GM21737 (cell line): ENCODE measurements at regions not wholly inside any gene's neighbourhood (a gene's known extent, or its start where the extent isn't known, plus 50 kb on each side); places are given as distances from the start of the nearest gene placed in this dataset.
"Not testable (repeated sequence)": the region's sequence is repeated elsewhere in the genome, so short reads cannot be mapped to it uniquely, and the experiment has no call there.

Experiments
- ATAC-seq: cut with Tn5 transposase; IDR thresholded peaks from one replicate; pipeline ENCODE4 v1.9.1; 2021; ENCODE audit warnings: mild to moderate bottlenecking, moderate library complexity; ENCODE audit not compliant: unreplicated experiment

DNA sequence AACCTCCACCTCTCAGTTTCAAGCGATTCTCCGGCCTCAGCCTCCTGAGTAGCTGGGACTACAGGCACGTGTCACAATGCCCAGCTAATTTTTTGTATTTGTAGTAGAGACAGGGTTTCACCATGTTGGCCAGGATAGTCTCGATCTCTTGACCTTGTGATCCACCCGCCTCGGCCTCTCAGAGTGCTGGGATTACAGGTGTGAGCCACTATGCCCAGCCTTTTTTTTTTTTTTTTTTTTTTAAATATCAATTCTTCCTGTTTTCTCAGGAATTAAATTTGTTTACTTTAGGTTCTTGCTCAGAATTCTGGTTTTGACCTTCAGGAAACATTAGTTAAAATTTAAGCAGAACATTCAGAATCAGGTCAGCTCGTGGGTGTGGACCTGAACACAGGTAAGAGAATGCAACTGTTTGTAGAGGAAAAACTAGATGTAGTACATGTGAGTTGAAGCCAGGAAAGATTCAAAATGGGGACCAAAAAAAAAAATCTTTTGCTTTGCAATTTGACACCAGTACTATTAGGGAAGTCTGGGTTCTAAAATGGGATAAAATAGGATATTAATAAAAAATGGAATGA lies 65.5 kb upstream of the ERV3-1 start:
- not testable (repeated sequence) for ATAC-seq

- ATAC-seq, result not testable (repeated sequence)
Observed at GRCh38 chr7:65069476-65069875, 63.0 kb upstream of the ERV3-1 start.

GRCh38 chr7:65062566-65062965 lies 56.1 kb upstream of the ERV3-1 start:
- ATAC-seq, result not testable (repeated sequence)

GRCh38 chr7:65059247-65059646 lies 52.8 kb upstream of the ERV3-1 start:
- ATAC-seq, result not testable (repeated sequence)
